OCI-M1 (cell line): ENCODE measurements at regions not wholly inside any gene's neighbourhood (a gene's known extent, or its start where the extent isn't known, plus 50 kb on each side); places are given as distances from the start of the nearest gene placed in this dataset.
"Not testable (repeated sequence)": the region's sequence is repeated elsewhere in the genome, so short reads cannot be mapped to it uniquely, and the experiment has no call there.

Source experiments
- DNase-seq: peaks from one replicate; lab custom pipeline; 2025; lab: John Stamatoyannopoulos, UW

- no peak for DNase-seq
These were observed 963.3 kb downstream of the TRAM1L1 start for GRCh38 chr4:116122124-116122523.

DNA sequence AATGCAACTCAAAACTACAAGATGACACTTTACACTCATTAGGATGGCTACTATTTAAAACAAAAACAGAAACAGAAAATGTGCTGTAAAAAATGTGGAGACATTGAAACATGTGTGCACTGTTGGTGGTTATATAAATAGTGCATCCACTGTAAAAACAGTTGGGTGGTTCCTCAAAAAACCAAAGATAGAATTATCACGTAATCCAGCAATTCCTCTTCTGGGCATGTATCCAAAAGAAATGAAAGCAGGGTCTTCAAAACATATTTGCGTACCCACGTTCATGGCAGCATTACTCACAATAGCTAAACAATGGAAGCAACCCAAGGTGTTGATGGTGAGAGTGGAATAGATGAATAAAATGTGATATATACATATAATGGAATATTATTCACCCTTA, 967.2 kb downstream of the TRAM1L1 start:
- peak; percentile 4 for DNase-seq

GRCh38 chr4:116112861-116113260, 972.5 kb downstream of the TRAM1L1 start:
- not testable (repeated sequence) for DNase-seq

- no peak for DNase-seq
These were observed 974.7 kb downstream of the TRAM1L1 start for GRCh38 chr4:116110713-116111112.

GRCh38 chr4:116108606-116109005, 976.8 kb downstream of the TRAM1L1 start:
- no peak for DNase-seq

DNA sequence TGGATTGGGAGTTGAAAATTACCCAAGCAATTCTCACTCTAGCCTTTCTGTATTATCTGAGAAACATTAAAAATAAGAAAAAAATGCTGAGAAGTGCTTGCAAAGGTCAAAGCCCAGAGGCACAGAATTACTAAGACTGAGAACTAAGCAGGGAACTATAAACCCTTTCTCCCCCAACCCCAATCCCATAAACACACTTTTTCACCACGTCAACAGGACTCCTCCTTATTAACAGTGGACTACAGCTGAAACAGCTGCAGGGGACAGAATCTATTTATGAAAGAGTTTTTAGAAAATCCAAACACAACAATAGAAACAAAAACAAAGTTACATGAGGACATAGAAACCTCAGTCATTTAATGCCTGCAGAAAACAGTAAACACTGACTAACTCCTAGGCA, 984.1 kb downstream of the TRAM1L1 start:
- no peak for DNase-seq

DNA sequence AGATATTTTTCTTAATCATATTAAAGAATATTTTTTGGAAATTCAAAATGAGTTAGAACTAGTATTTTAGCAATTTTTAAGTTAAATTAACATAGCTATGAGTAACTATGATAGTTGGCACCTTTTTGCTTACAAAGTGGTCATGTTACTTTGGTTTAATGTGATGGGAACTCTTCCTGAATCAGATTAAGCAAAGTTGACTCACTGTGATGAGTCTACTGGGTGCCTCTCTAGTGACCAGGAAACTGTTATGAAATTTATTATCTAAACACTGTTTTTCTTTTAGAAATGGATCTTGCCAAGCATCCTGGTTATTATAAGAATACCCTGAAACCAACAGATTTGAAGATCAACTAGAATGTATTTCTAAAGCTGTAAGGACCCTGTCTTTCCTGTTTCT, 985.8 kb downstream of the TRAM1L1 start:
- no peak for DNase-seq

GRCh38 chr4:116097353-116097752, 983.9 kb upstream of the NDST4 start:
- DNase-seq = not testable (repeated sequence)

DNA sequence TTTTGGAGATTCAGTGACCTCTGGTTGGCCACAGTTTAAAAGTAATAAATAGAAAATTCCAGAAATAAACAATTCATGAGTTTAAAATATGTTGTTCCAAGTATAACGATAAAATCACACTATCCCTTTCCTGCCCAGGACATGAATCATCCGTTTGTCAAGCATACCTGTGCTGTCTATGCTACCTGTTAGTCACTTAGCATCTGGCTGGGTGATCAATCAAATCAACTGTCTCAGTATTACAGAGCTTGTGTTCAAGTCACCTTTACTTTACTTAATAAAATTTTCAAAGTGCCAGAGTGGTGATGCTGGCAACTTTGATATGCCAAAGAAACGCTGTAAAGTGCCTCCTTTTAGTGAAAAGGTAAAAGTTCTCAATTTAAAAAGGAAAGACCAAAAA, 979.5 kb upstream of the NDST4 start:
- DNase-seq = no peak

DNA sequence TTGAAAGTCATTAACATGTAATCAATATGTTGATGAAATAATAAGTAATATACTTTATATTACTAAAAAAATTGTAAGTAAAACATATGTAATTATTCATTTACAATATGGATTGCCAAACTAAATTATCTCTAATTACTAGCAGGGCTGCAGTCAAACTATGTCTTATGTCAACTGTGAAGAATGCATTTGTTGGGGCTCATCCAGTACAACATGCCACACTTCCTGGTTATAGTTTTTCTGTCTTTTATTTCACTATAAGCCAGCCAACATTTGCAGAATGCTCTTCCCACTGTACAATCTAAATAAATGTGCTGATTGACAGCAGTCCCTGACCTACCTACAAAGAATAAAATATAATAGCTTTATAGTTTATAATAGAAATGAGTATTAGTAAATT, 975.4 kb upstream of the NDST4 start:
- no peak for DNase-seq

- no peak for DNase-seq
These were observed 969.5 kb upstream of the NDST4 start for GRCh38 chr4:116082808-116083366.

- DNase-seq = no peak
These were observed 959.6 kb upstream of the NDST4 start for GRCh38 chr4:116073051-116073450.

DNA sequence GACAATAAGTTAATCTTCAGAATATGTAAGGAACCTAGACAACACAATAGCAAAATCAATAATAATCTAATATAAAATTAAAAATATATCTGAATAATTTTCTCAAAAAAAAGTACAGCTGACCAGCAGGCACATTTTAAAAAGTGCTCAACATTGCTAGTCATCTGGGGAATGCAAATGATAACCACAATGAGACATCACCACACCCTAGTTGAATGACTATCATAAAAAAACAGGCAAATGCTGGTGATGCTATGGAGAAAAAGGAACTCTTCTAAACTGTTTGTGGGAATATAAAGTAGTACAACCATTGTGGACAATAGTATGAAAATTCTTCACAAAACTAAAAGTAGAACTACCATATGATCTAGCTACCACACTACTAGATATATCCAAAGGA, 956.9 kb upstream of the NDST4 start:
- DNase-seq = peak; percentile 24

GRCh38 chr4:116066711-116067245, 953.4 kb upstream of the NDST4 start:
- DNase-seq = peak; percentile 3

- no peak for DNase-seq
These were observed 950.9 kb upstream of the NDST4 start for GRCh38 chr4:116064331-116064730.

- DNase-seq = no peak
These were observed 945.9 kb upstream of the NDST4 start for GRCh38 chr4:116059361-116059760.

DNA sequence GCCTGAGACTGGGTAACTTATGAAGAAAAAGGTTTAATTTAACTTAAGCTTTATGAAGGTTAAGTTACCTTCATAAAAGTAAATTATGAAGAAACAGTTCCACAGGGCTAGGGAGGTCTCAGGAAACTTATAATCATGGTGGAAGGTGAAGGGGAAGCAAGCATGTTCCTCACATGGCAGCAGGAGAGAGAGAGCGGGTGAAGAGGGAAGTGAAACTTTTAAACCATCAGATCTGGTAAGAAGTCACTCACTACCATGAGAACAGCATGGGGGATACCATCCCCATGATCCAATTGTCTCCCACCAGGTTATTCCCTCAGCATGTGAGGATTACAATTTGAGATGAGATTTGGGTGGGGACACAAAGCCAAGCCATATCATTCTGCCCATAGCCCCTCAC, 944.7 kb upstream of the NDST4 start:
- DNase-seq = no peak

DNA sequence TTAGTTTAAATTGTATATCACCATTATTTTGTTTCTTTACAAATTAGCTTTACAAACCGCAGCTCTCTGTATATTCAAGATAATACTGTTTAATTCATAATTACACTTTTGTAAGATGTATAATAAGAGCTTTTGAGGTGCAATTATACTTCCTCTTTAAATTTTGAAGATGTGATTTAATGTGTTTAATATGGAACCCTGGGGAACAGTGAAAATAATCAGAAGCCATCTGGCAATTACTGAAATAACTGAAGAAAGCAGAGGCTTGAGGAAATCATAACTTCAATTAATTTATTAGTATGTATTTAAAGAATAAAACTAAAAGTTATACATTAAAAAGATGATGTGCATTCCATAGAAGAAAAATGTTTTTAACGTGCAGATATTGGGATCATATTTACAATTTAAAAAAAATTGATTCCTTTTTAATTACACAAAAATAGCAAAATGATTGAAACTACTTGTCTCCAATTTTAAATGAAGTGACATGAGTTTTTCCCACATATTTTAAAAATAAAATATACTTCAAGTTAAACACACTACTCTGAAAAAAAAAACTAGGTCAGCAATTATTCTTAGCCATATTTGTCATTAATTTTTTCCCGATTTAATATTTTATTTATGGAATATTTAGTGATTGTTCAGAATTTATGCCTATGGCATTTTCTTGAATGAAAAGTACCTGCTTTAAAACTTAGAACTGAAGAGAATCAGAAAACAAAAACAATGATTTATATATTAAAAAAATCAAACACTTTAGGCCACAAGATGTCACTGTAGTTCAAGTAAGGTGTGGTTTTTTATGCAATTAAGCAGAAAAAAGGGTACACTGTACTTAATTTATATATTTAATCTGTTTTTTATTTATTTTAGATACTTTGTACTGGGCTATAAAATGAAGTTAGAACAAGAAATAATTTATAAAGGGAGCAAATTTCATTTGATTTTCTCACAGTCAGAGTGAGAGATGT, 942.7 kb upstream of the NDST4 start:
- peak; percentile 53 for DNase-seq

DNA sequence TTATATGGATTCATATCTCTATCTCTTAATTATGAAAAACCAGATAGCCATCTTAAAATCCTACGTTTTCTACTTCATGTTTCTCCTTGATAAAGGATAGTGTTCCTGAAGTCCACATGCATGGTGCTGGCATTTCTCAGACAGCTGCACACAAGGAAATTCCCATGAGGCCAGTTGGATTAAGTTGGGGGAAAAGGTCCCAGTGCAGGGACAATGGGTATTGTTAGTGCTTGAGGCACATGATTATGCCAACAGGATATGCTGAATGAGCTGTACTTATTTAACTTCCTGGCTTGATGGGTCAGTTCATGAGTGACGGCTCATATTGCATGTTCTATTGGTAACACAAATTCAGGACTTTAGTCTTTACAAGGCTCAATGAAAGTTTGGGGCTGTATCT, 913.9 kb upstream of the NDST4 start:
- no peak for DNase-seq

- DNase-seq = no peak
These were observed 911.7 kb upstream of the NDST4 start for GRCh38 chr4:116024954-116025708.

- no peak for DNase-seq
These were observed 909.6 kb upstream of the NDST4 start for GRCh38 chr4:116023049-116023448.

GRCh38 chr4:116020141-116020722, 906.8 kb upstream of the NDST4 start:
- peak; percentile 68 for DNase-seq
